Osteoblast (primary cell): ENCODE measurements at regions not wholly inside any gene's neighbourhood (a gene's known extent, or its start where the extent isn't known, plus 50 kb on each side); places are given as distances from the start of the nearest gene placed in this dataset.

Experiments used
- DNase-seq: peaks from one replicate; pipeline ENCODE4 v3.0.0; 2011; ENCODE audit warnings: low spot score, mixed read lengths; ENCODE audit not compliant: insufficient read length; ENCODE audit errors: missing footprints
- H2AFZ ChIP-seq: 2 replicates; pipeline ENCODE4 v1.6.0; 2011; ENCODE audit warnings: mild to moderate bottlenecking, low read length
- H3K27ac ChIP-seq: 2 replicates; pipeline ENCODE4 v1.5.1; 2011; ENCODE audit warnings: mild to moderate bottlenecking, low read depth, low read length, moderate library complexity
- H3K27me3 ChIP-seq: 2 replicates; pipeline ENCODE4 v1.6.0; 2012; ENCODE audit warnings: mild to moderate bottlenecking, control low read depth, inconsistent platforms, low read length, moderate library complexity; ENCODE audit not compliant: insufficient read depth
- H3K36me3 ChIP-seq: 2 replicates; pipeline ENCODE4 v1.5.1; 2011; ENCODE audit warnings: mild to moderate bottlenecking, low read length, control low read depth, moderate library complexity; ENCODE audit not compliant: insufficient read depth
- H3K4me1 ChIP-seq: 2 replicates; pipeline ENCODE4 v1.5.1; 2011; ENCODE audit warnings: mild to moderate bottlenecking, low read length, control low read depth, moderate library complexity; ENCODE audit not compliant: insufficient read depth
- H3K4me2 ChIP-seq: 2 replicates; pipeline ENCODE4 v1.6.0; 2011; ENCODE audit warnings: mild to moderate bottlenecking, low read length; ENCODE audit not compliant: insufficient read depth
- H3K4me3 ChIP-seq: fragments of 200-600 bp; sonication (generic); 3 replicates; pipeline ENCODE4 v1.5.1; 2012; ENCODE audit warnings: mild to moderate bottlenecking, low read length, inconsistent platforms; ENCODE audit not compliant: insufficient read depth
- H3K79me2 ChIP-seq: 2 replicates; pipeline ENCODE4 v1.6.0; 2012; ENCODE audit warnings: mild to moderate bottlenecking, low read length, control low read depth, inconsistent platforms; ENCODE audit not compliant: insufficient read depth
- H3K9me3 ChIP-seq: 2 replicates; pipeline ENCODE4 v1.5.1; 2011; ENCODE audit warnings: low read depth, low read length, control low read depth
- H4K20me1 ChIP-seq: 2 replicates; pipeline ENCODE4 v1.6.0; 2012; ENCODE audit warnings: mild to moderate bottlenecking, low read length, control low read depth; ENCODE audit not compliant: insufficient read depth
- CTCF ChIP-seq: IDR thresholded peaks from 2 replicates; pipeline ENCODE4 v1.5.1; 2011; ENCODE audit warnings: mild to moderate bottlenecking, low read depth, low read length, moderate library complexity; ENCODE audit errors: extremely low read depth

- TF ChIP-seq CTCF: no peak
- no peaks in the 10 kb centered on the region for H3K4me1 ChIP-seq
- H3K27ac ChIP-seq: no peak overlapping the region
- H2AFZ ChIP-seq: no peak overlapping the region
- H3K27me3 ChIP-seq: no peaks in the 10 kb centered on the region
- H3K36me3 ChIP-seq: no peaks in the 10 kb centered on the region
- no peak overlapping the region for H3K4me2 ChIP-seq
- no peak for DNase-seq
- H4K20me1 ChIP-seq: no peaks in the 10 kb centered on the region
- H3K4me3 ChIP-seq: no peak overlapping the region
- H3K9me3 ChIP-seq: no peaks in the 10 kb centered on the region
- H3K79me2 ChIP-seq: no peaks in the 10 kb centered on the region
These were observed 540.6 kb downstream of the QKI start for GRCh38 chr6:163955096-163955495.

GRCh38 chr6:163954088-163954775 lies 539.7 kb downstream of the QKI start:
- no peak overlapping the region for H3K4me2 ChIP-seq
- H3K79me2 ChIP-seq: no peaks in the 10 kb centered on the region
- no peaks in the 10 kb centered on the region for H3K27me3 ChIP-seq
- H3K27ac ChIP-seq: no peak overlapping the region
- no peaks in the 10 kb centered on the region for H4K20me1 ChIP-seq
- DNase-seq: no peak
- no peak overlapping the region for H2AFZ ChIP-seq
- H3K9me3 ChIP-seq: no peaks in the 10 kb centered on the region
- no peaks in the 10 kb centered on the region for H3K4me1 ChIP-seq
- H3K4me3 ChIP-seq: no peak overlapping the region
- TF ChIP-seq CTCF: no peak
- H3K36me3 ChIP-seq: no peaks in the 10 kb centered on the region

GRCh38 chr6:163952005-163952404 lies 537.5 kb downstream of the QKI start:
- Histone ChIP-seq H4K20me1 (no peaks in the 10 kb centered on the region), H3K4me2 (no peak overlapping the region), H3K4me1 (no peaks in the 10 kb centered on the region), H3K79me2 (no peaks in the 10 kb centered on the region), H3K27ac (no peak overlapping the region), H2AFZ (no peak overlapping the region), H3K27me3 (no peaks in the 10 kb centered on the region), H3K36me3 (no peaks in the 10 kb centered on the region), H3K4me3 (no peak overlapping the region), H3K9me3 (no peaks in the 10 kb centered on the region)
- TF ChIP-seq CTCF: no peak
- no peak for DNase-seq

- no peak overlapping the region for H3K4me2 ChIP-seq
- no peak for TF ChIP-seq CTCF
- no peaks in the 10 kb centered on the region for H3K9me3 ChIP-seq
- H3K27ac ChIP-seq: no peak overlapping the region
- H4K20me1 ChIP-seq: no peaks in the 10 kb centered on the region
- no peak overlapping the region for H2AFZ ChIP-seq
- H3K27me3 ChIP-seq: no peaks in the 10 kb centered on the region
- DNase-seq: no peak
- H3K4me1 ChIP-seq: no peaks in the 10 kb centered on the region
- H3K36me3 ChIP-seq: no peaks in the 10 kb centered on the region
- no peaks in the 10 kb centered on the region for H3K79me2 ChIP-seq
- H3K4me3 ChIP-seq: no peak overlapping the region
These were observed 536.8 kb downstream of the QKI start for GRCh38 chr6:163951326-163951725.
